Brain microvascular endothelial cell (primary cell): ENCODE measurements at regions not wholly inside any gene's neighbourhood (a gene's known extent, or its start where the extent isn't known, plus 50 kb on each side); places are given as distances from the start of the nearest gene placed in this dataset.

ENCODE experiments used
- DNase-seq: peaks from one replicate; pipeline ENCODE4 v3.0.0-alpha.2; 2020
- H3K27ac ChIP-seq: fragments of 250-450 bp; sonication (Bioruptor Pico); 2 replicates; pipeline ENCODE4 v1.5.1; 2020; ENCODE audit warnings: mild to moderate bottlenecking, moderate library complexity
- H3K27me3 ChIP-seq: fragments of 250-450 bp; sonication (Bioruptor Pico); replicated peaks from 2 replicates; pipeline ENCODE4 v1.5.1; 2020; ENCODE audit warnings: mild to moderate bottlenecking
- H3K36me3 ChIP-seq: fragments of 250-450 bp; sonication (Bioruptor Pico); replicated peaks from 2 replicates; pipeline ENCODE4 v1.5.1; 2020; ENCODE audit warnings: mild to moderate bottlenecking
- H3K4me3 ChIP-seq: 2 replicates; pipeline ENCODE4 v1.5.1; 2011; ENCODE audit warnings: low read depth, mild to moderate bottlenecking, control low read depth, low read length, moderate library complexity
- CTCF ChIP-seq: IDR thresholded peaks from 2 replicates; pipeline ENCODE4 v1.5.1; 2011; ENCODE audit warnings: low read depth, mild to moderate bottlenecking, moderate library complexity, low read length, control low read depth, inconsistent platforms; ENCODE audit errors: missing control alignments
- in situ Hi-C: cut with HindIII; loops from 2 replicates; pipeline ENCODE4 v1.10.0; 2017; ENCODE audit warnings: low sequenced_read_pairs, low pct_ligation_motif_present

DNA sequence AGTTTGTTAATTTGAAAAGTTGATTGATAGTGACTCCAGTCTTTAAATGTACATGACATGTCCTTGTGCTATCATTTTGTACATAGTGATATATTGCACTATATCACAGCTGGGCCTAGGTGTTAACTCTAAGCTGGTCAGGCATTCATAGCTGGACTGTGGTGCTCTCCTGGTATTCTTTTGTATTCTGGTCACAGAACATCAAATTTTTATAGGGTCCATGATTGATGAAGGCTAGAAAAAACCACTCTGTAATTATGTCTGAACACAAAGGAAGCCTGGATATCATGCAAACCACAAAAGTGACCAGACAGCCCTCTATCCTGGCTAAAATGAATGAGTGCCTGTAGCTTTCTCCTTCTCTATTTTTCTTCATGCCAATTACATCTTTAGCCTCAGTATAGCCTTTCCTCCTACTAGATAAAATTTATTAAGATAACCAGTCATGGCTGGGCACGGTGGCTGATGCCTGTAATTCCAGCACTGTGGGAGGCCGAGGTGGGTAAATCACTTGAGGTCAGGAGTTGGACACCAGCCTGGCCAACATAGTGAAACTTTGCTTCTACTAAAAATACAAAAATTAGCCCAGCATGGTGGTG, 134.9 kb upstream of the B3GALT2 start:
- H3K27me3 ChIP-seq: no peaks in the 10 kb centered on the region
- in situ Hi-C loops: no loop called here
- no peaks in the 10 kb centered on the region for H3K36me3 ChIP-seq
- DNase-seq: peak; percentile 27
- H3K4me3 ChIP-seq: no peak overlapping the region
- H3K27ac ChIP-seq: peak overlapping the region; percentile 59
- TF ChIP-seq CTCF: no peak

- Histone ChIP-seq H3K27ac (no peak overlapping the region), H3K27me3 (no peaks in the 10 kb centered on the region), H3K4me3 (no peak overlapping the region), H3K36me3 (no peaks in the 10 kb centered on the region)
- in situ Hi-C loops: no loop called here
- no peak for TF ChIP-seq CTCF
- no peak for DNase-seq
These were observed 133.9 kb upstream of the B3GALT2 start for GRCh38 chr1:193320270-193320669.

GRCh38 chr1:193318347-193318746, 131.9 kb upstream of the B3GALT2 start:
- no peak for DNase-seq
- no peak overlapping the region for H3K4me3 ChIP-seq
- no peak overlapping the region for H3K27ac ChIP-seq
- H3K36me3 ChIP-seq: no peaks in the 10 kb centered on the region
- TF ChIP-seq CTCF: no peak
- in situ Hi-C loops: no loop called here
- no peaks in the 10 kb centered on the region for H3K27me3 ChIP-seq

GRCh38 chr1:193313354-193314140, 127.1 kb upstream of the B3GALT2 start:
- H3K4me3 ChIP-seq: no peak overlapping the region
- no peak for TF ChIP-seq CTCF
- no peak overlapping the region for H3K27ac ChIP-seq
- no peaks in the 10 kb centered on the region for H3K36me3 ChIP-seq
- DNase-seq: no peak
- in situ Hi-C loops: no loop called here
- no peaks in the 10 kb centered on the region for H3K27me3 ChIP-seq

- in situ Hi-C loops: no loop called here
These were observed 126.0 kb upstream of the B3GALT2 start for GRCh38 chr1:193312432-193312831.

More at GRCh38 chr1:193312432-193312831, 126.0 kb upstream of the B3GALT2 start:
- Histone ChIP-seq H3K4me3 (no peak overlapping the region), H3K36me3 (no peaks in the 10 kb centered on the region), H3K27ac (no peak overlapping the region), H3K27me3 (no peaks in the 10 kb centered on the region)
- no peak for DNase-seq
- TF ChIP-seq CTCF: no peak
